Smooth muscle cell (in vitro differentiated cells): ENCODE measurements at regions not wholly inside any gene's neighbourhood (a gene's known extent, or its start where the extent isn't known, plus 50 kb on each side); places are given as distances from the start of the nearest gene placed in this dataset.
"Not testable (repeated sequence)": the region's sequence is repeated elsewhere in the genome, so short reads cannot be mapped to it uniquely, and the experiment has no call there.

Experiments
- DNase-seq: peaks from one replicate; lab custom pipeline; 2025; ENCODE audit not compliant: unreplicated experiment; lab: John Stamatoyannopoulos, UW
- H2AFZ ChIP-seq: fragments of 200-600 bp; sonication (generic); 2 replicates; pipeline ENCODE4 v1.6.0; 2016; ENCODE audit warnings: antibody characterized with exemption, low read depth, mild to moderate bottlenecking
- H3F3A ChIP-seq: fragments of 200-600 bp; sonication (generic); 2 replicates; pipeline ENCODE4 v1.6.0; 2017; ENCODE audit warnings: antibody characterized with exemption, low read depth
- H3K27ac ChIP-seq: fragments of 200-600 bp; sonication (generic); 2 replicates; pipeline ENCODE4 v1.5.1; 2016; ENCODE audit warnings: low read depth, mild to moderate bottlenecking
- H3K27me3 ChIP-seq: fragments of 200-600 bp; sonication (generic); 2 replicates; pipeline ENCODE4 v1.6.1; 2016; ENCODE audit warnings: low read depth, mild to moderate bottlenecking
- H3K36me3 ChIP-seq: fragments of 200-600 bp; sonication (generic); 2 replicates; pipeline ENCODE4 v1.5.1; 2016; ENCODE audit warnings: low read depth
- H3K4me1 ChIP-seq: fragments of 200-600 bp; sonication (generic); 2 replicates; pipeline ENCODE4 v1.5.1; 2016; ENCODE audit warnings: low read depth
- H3K4me2 ChIP-seq: fragments of 200-600 bp; sonication (generic); 2 replicates; pipeline ENCODE4 v1.6.0; 2016; ENCODE audit warnings: mild to moderate bottlenecking
- H3K4me3 ChIP-seq: fragments of 200-600 bp; sonication (generic); 2 replicates; pipeline ENCODE4 v1.5.1; 2016; ENCODE audit warnings: mild to moderate bottlenecking
- H3K79me2 ChIP-seq: fragments of 200-600 bp; sonication (generic); 2 replicates; pipeline ENCODE4 v1.6.0; 2016; ENCODE audit warnings: low read depth, mild to moderate bottlenecking
- H3K9ac ChIP-seq: fragments of 200-600 bp; sonication (generic); 2 replicates; pipeline ENCODE4 v1.6.0; 2016; ENCODE audit warnings: low read depth
- H3K9me3 ChIP-seq: fragments of 200-600 bp; sonication (generic); replicated peaks from 2 replicates; pipeline ENCODE4 v1.5.1; 2016; ENCODE audit warnings: low read depth
- H4K20me1 ChIP-seq: fragments of 200-600 bp; sonication (generic); 2 replicates; pipeline ENCODE4 v1.6.0; 2016; ENCODE audit warnings: low read depth
- CTCF ChIP-seq: fragments of 200-600 bp; sonication (generic); IDR thresholded peaks from 2 replicates; pipeline ENCODE4 v1.5.1; 2017; ENCODE audit warnings: borderline replicate concordance, mild to moderate bottlenecking, antibody characterized with exemption; ENCODE audit not compliant: insufficient read depth, poor library complexity, severe bottlenecking
- WGBS: methylation state at CpG from one replicate; pipeline ENCODE4 v1.1.7; 2016; ENCODE audit warnings: low lambda C conversion rate; 5-methylcytosine and 5-hydroxymethylcytosine counted together

- H3K27ac ChIP-seq: no peak overlapping the region
- DNase-seq: no peak
- no peak overlapping the region for H3K4me2 ChIP-seq
- TF ChIP-seq CTCF: no peak
- no peak overlapping the region for H3K9ac ChIP-seq
- H3F3A ChIP-seq: no peaks in the 10 kb centered on the region
- H3K4me3 ChIP-seq: no peak overlapping the region
- H3K9me3 ChIP-seq: peaks cover 6% of the 10 kb centered on the region
- no peaks in the 10 kb centered on the region for H3K79me2 ChIP-seq
- no peaks in the 10 kb centered on the region for H4K20me1 ChIP-seq
- WGBS: 83% methylated on average over 12 of the region's 12 CpGs
- no peaks in the 10 kb centered on the region for H3K27me3 ChIP-seq
- no peaks in the 10 kb centered on the region for H3K4me1 ChIP-seq
- H3K36me3 ChIP-seq: no peaks in the 10 kb centered on the region
- H2AFZ ChIP-seq: no peak overlapping the region
Measured at GRCh38 chr5:172508471-172509404, 54.4 kb upstream of the SH3PXD2B start.

- not testable (repeated sequence) for H3K9ac ChIP-seq, H3K36me3 ChIP-seq, H2AFZ ChIP-seq, H3K4me1 ChIP-seq, H3K27me3 ChIP-seq, H3K9me3 ChIP-seq, DNase-seq, H3K79me2 ChIP-seq, H3F3A ChIP-seq, H3K27ac ChIP-seq, H4K20me1 ChIP-seq, H3K4me3 ChIP-seq, H3K4me2 ChIP-seq
- WGBS: 91% methylated on average over 8 of the region's 8 CpGs
Measured at GRCh38 chr5:172507485-172507884, 53.2 kb upstream of the SH3PXD2B start.

- DNase-seq: no peak
- WGBS: 100% methylated on average over 2 of the region's 2 CpGs
Measured at GRCh38 chr5:172506921-172507320, 52.6 kb upstream of the SH3PXD2B start.

GRCh38 chr5:172506251-172506650, 51.9 kb upstream of the SH3PXD2B start:
- Histone ChIP-seq H3K9ac (no peak overlapping the region), H3K4me2 (no peak overlapping the region), H2AFZ (no peak overlapping the region), H4K20me1 (no peaks in the 10 kb centered on the region), H3K27me3 (no peaks in the 10 kb centered on the region), H3K4me3 (no peak overlapping the region), H3K36me3 (no peaks in the 10 kb centered on the region), H3K79me2 (no peaks in the 10 kb centered on the region), H3K4me1 (no peaks in the 10 kb centered on the region), H3K27ac (no peak overlapping the region), H3K9me3 (no peaks in the 10 kb centered on the region), H3F3A (no peaks in the 10 kb centered on the region)
- no peak for TF ChIP-seq CTCF
- 89% methylated on average over 7 of the region's 7 CpGs for WGBS
- DNase-seq: no peak

More at GRCh38 chr5:172506921-172507320, 52.6 kb upstream of the SH3PXD2B start:
- no peak for TF ChIP-seq CTCF
- H3K4me3 ChIP-seq: no peak overlapping the region
- no peaks in the 10 kb centered on the region for H4K20me1 ChIP-seq
- no peaks in the 10 kb centered on the region for H3K79me2 ChIP-seq
- H3K4me1 ChIP-seq: no peaks in the 10 kb centered on the region
- H2AFZ ChIP-seq: no peak overlapping the region
- H3K27me3 ChIP-seq: no peaks in the 10 kb centered on the region
- no peaks in the 10 kb centered on the region for H3F3A ChIP-seq
- no peak overlapping the region for H3K27ac ChIP-seq
- no peaks in the 10 kb centered on the region for H3K9me3 ChIP-seq
- no peak overlapping the region for H3K4me2 ChIP-seq
- no peaks in the 10 kb centered on the region for H3K36me3 ChIP-seq
- H3K9ac ChIP-seq: no peak overlapping the region
